Body of pancreas (tissue), 4 donors: ENCODE measurements at regions not wholly inside any gene's neighbourhood (a gene's known extent, or its start where the extent isn't known, plus 50 kb on each side); places are given as distances from the start of the nearest gene placed in this dataset.

ENCODE experiments used
- CTCF ChIP-seq, 7 experiments: fragments of 450-650 bp in 4 of 7; fragments of 200-600 bp in 3 of 7; sonication (generic) in 3 of 7; IDR thresholded peaks; one replicate each; pipeline ENCODE4 v1.5.1; 2016 to 2019; ENCODE audit warnings: antibody characterized with exemption in 7 of 7
- POLR2A ChIP-seq, 3 donors: fragments of 450-650 bp; IDR thresholded peaks; one replicate each; pipeline ENCODE4 v1.6.1; 2016; ENCODE audit warnings: antibody characterized with exemption in 3 of 3, mild to moderate bottlenecking in 2 of 3

GRCh38 chrX:134158821-134159512 is 78.0 kb upstream of the CCDC160 start:
- TF ChIP-seq POLR2A (IDR thresholded peaks at IDR 0.05) = no peak
- no peak for TF ChIP-seq CTCF (IDR thresholded peaks at IDR 0.05)
